Peyer's patch (tissue), 4 donors: ENCODE measurements at regions not wholly inside any gene's neighbourhood (a gene's known extent, or its start where the extent isn't known, plus 50 kb on each side); places are given as distances from the start of the nearest gene placed in this dataset.

Experiments used
- DNase-seq, 3 donors: peaks; one replicate each; pipeline ENCODE4 v3.0.0-alpha.2; 2017 to 2019
- H3K27ac ChIP-seq, 4 donors: fragments of 200-600 bp; sonication (generic); one replicate each; pipeline ENCODE4 v1.5.1; 2016 to 2019
- H3K27me3 ChIP-seq, 2 donors: fragments of 200-600 bp; sonication (generic); one replicate each; pipeline ENCODE4 v1.5.1; 2019
- H3K36me3 ChIP-seq, 3 donors: fragments of 200-600 bp; sonication (generic); one replicate each; pipeline ENCODE4 v1.5.1; 2016 to 2019
- H3K4me1 ChIP-seq, 4 donors: fragments of 200-600 bp; sonication (generic); one replicate each; pipeline ENCODE4 v1.5.1; 2016 to 2019
- H3K4me3 ChIP-seq, 4 donors: fragments of 200-600 bp; sonication (generic); 1 replicate in 3 of 4; 2 replicates in 1 of 4; pipeline ENCODE4 v1.5.1; 2016 to 2019; ENCODE audit warnings: mild to moderate bottlenecking in 1 of 4
- H3K9me3 ChIP-seq, 4 donors: fragments of 200-600 bp; sonication (generic); one replicate each; pipeline ENCODE4 v1.5.1; 2016 to 2019; ENCODE audit warnings: mild to moderate bottlenecking in 1 of 4
- CTCF ChIP-seq, 6 experiments: fragments of 450-650 bp in 4 of 6; fragments of 200-600 bp in 2 of 6; sonication (generic) in 1 of 6; IDR thresholded peaks; one replicate each; pipeline ENCODE4 v1.5.1; 2017 to 2019; ENCODE audit warnings: antibody characterized with exemption in 6 of 6, mild to moderate bottlenecking in 3 of 6, moderate library complexity in 1 of 6
- POLR2A ChIP-seq, 2 donors: fragments of 450-650 bp; IDR thresholded peaks; one replicate each; pipeline ENCODE4 v1.5.1; 2017; ENCODE audit warnings: antibody characterized with exemption in 2 of 2, mild to moderate bottlenecking in 2 of 2, moderate library complexity in 2 of 2
- small RNA-seq, 2 donors: library from RNA; depleted of rRNA; stranded (forward); fragments of <200 nt; gene quantifications; one replicate each; pipeline ENCODE3, GENCODE V24; 2016

- Histone ChIP-seq H3K27me3 (no peaks in the 10 kb centered on the region), H3K4me1 (peaks cover 0 to 4% (median 0%) of the 10 kb centered on the region in 4 donors), H3K36me3 (no peaks in the 10 kb centered on the region), H3K9me3 (no peaks in the 10 kb centered on the region), H3K4me3 (no peak overlapping the region), H3K27ac (no peak overlapping the region)
- TF ChIP-seq CTCF (IDR thresholded peaks at IDR 0.05): no peak
- no peak for TF ChIP-seq POLR2A (IDR thresholded peaks at IDR 0.05)
- no peak for DNase-seq
These were observed 76.9 kb upstream of the PAPOLG start for GRCh38 chr2:60679036-60679780.

- no peaks in the 10 kb centered on the region for H3K9me3 ChIP-seq
- H3K4me1 ChIP-seq: no peaks in the 10 kb centered on the region
- TF ChIP-seq POLR2A (IDR thresholded peaks at IDR 0.05) (no peak), CTCF (IDR thresholded peaks at IDR 0.05) (no peak)
- no peak for DNase-seq
- H3K4me3 ChIP-seq: no peak overlapping the region
- no peak overlapping the region for H3K27ac ChIP-seq
- H3K27me3 ChIP-seq: no peaks in the 10 kb centered on the region
- H3K36me3 ChIP-seq: no peaks in the 10 kb centered on the region
These were observed 62.5 kb upstream of the PAPOLG start for GRCh38 chr2:60693551-60693950.

- H3K4me3 ChIP-seq: no peak overlapping the region
- no peaks in the 10 kb centered on the region for H3K4me1 ChIP-seq
- TF ChIP-seq CTCF (IDR thresholded peaks at IDR 0.05): no peak
- TF ChIP-seq POLR2A (IDR thresholded peaks at IDR 0.05): no peak
- H3K36me3 ChIP-seq: no peaks in the 10 kb centered on the region
- no peak overlapping the region for H3K27ac ChIP-seq
- DNase-seq: no peak
- no peaks in the 10 kb centered on the region for H3K27me3 ChIP-seq
- no peaks in the 10 kb centered on the region for H3K9me3 ChIP-seq
These were observed 60.3 kb upstream of the PAPOLG start for GRCh38 chr2:60695793-60696192.

GRCh38 chr2:60699617-60700016, 56.5 kb upstream of the PAPOLG start:
- Histone ChIP-seq H3K36me3 (no peaks in the 10 kb centered on the region), H3K27me3 (no peaks in the 10 kb centered on the region), H3K27ac (no peak overlapping the region), H3K9me3 (no peaks in the 10 kb centered on the region), H3K4me3 (no peak overlapping the region), H3K4me1 (no peaks in the 10 kb centered on the region)
- no peak for TF ChIP-seq POLR2A (IDR thresholded peaks at IDR 0.05)
- TF ChIP-seq CTCF (IDR thresholded peaks at IDR 0.05): no peak
- DNase-seq: no peak

GRCh38 chr2:60706021-60706420, 50.0 kb upstream of the PAPOLG start:
- Histone ChIP-seq H3K27me3 (no peaks in the 10 kb centered on the region), H3K9me3 (no peaks in the 10 kb centered on the region), H3K27ac (no peak overlapping the region), H3K36me3 (no peaks in the 10 kb centered on the region), H3K4me1 (no peaks in the 10 kb centered on the region), H3K4me3 (no peak overlapping the region)
- TF ChIP-seq POLR2A (IDR thresholded peaks at IDR 0.05): no peak
- no peak for TF ChIP-seq CTCF (IDR thresholded peaks at IDR 0.05)
- DNase-seq: no peak

Small RNA genes lying in the stretch of these regions (small RNA-seq; reads per million reads assigned to genes)
- 0 to 0.06 reads per million in 2 donors for gene RN7SL361P
